22Rv1 (cell line): ENCODE measurements at regions not wholly inside any gene's neighbourhood (a gene's known extent, or its start where the extent isn't known, plus 50 kb on each side); places are given as distances from the start of the nearest gene placed in this dataset.

ENCODE experiments used
- H3K27ac ChIP-seq: fragments of 450-650 bp; 2 replicates; pipeline ENCODE4 v1.5.1; 2017
- ZFX ChIP-seq: fragments of 450-650 bp; IDR thresholded peaks from 2 replicates; pipeline ENCODE4 v1.6.1; 2017; ENCODE audit warnings: antibody characterized with exemption, borderline replicate concordance
- TF ChIP-seq, protein P1 (sequence below): fragments of 450-650 bp; IDR thresholded peaks from 2 replicates; pipeline ENCODE4 v1.5.1; 2017; ENCODE audit warnings: mild to moderate bottlenecking

GRCh38 chr13:75132701-75133695, 349.0 kb downstream of the TBC1D4 start:
- TF ChIP-seq, protein P1, sequence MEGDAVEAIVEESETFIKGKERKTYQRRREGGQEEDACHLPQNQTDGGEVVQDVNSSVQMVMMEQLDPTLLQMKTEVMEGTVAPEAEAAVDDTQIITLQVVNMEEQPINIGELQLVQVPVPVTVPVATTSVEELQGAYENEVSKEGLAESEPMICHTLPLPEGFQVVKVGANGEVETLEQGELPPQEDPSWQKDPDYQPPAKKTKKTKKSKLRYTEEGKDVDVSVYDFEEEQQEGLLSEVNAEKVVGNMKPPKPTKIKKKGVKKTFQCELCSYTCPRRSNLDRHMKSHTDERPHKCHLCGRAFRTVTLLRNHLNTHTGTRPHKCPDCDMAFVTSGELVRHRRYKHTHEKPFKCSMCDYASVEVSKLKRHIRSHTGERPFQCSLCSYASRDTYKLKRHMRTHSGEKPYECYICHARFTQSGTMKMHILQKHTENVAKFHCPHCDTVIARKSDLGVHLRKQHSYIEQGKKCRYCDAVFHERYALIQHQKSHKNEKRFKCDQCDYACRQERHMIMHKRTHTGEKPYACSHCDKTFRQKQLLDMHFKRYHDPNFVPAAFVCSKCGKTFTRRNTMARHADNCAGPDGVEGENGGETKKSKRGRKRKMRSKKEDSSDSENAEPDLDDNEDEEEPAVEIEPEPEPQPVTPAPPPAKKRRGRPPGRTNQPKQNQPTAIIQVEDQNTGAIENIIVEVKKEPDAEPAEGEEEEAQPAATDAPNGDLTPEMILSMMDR = no peak
- TF ChIP-seq ZFX = no peak
- no peak overlapping the region for H3K27ac ChIP-seq

GRCh38 chr13:75129331-75129730, 352.6 kb downstream of the TBC1D4 start:
- H3K27ac ChIP-seq = no peak overlapping the region
- TF ChIP-seq, protein P1 = no peak
- no peak for TF ChIP-seq ZFX

GRCh38 chr13:75124415-75124814, 357.6 kb downstream of the TBC1D4 start:
- H3K27ac ChIP-seq = no peak overlapping the region
- TF ChIP-seq ZFX = no peak
- TF ChIP-seq, protein P1 = no peak

DNA sequence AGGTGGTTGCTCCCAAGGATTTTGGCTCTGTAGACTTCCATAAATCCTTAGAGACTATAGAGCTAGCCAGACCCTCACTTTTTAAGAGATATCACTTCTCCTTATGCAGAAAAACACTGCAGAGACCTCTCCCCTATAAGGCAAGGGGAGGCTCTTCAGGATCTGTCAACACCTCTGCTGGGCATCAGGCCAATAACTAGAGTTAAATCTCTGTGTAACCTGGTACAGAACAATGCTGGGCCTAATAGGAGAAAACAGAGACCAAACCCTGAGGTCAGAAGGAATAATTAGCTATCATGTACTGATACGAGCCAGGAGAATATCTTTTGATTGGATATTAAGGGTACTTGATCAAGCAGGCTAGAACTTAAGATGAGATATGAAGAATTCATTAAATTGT, 358.5 kb downstream of the TBC1D4 start:
- TF ChIP-seq, protein P1 = no peak
- no peak for TF ChIP-seq ZFX
- no peak overlapping the region for H3K27ac ChIP-seq

DNA sequence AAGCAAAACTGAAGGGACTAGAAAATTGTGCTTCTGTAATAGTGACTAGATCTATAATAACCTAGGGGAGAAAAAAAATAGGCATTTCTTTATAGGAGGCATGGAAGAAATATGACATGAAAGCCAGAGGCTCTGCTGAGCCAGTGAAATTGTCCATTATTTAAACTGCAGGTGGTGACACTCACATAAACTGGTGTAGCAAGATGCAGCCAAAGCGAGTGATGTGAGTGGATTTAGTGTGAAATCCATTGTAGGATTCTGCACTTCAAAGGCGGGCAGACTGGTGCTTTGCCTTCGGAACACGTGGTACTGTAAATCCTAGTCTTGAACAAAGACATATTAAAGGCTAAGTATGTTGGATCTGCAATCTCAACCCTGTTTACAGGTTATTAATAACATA, 361.9 kb downstream of the TBC1D4 start:
- no peak overlapping the region for H3K27ac ChIP-seq
- TF ChIP-seq, protein P1 = no peak
- TF ChIP-seq ZFX = no peak

DNA sequence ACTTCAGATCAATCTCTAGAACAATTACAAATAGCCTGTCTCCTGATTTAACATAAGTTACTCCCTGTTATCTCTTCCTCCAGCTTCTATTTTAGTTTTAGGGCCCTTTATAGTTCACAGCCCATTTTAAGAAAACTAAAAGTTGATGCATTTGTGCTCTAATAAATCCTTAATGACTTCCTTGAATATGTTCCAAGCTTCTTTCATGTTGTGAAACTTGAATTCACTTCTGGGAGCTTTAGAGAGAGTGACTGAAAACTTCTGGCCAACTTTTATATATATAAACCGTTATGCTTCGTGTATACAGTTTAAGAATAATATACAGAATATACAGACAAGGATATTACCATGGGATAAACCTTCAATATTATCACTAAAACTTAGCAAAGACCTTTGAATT, 366.8 kb downstream of the TBC1D4 start:
- H3K27ac ChIP-seq = no peak overlapping the region
- TF ChIP-seq, protein P1 = no peak
- no peak for TF ChIP-seq ZFX

GRCh38 chr13:75103976-75104375, 378.0 kb downstream of the TBC1D4 start:
- no peak overlapping the region for H3K27ac ChIP-seq
- no peak for TF ChIP-seq ZFX
- TF ChIP-seq, protein P1 = no peak
